GM18517 (cell line): ENCODE measurements at regions not wholly inside any gene's neighbourhood (a gene's known extent, or its start where the extent isn't known, plus 50 kb on each side); places are given as distances from the start of the nearest gene placed in this dataset.
A peak's percentile ranks its signal among the peaks of the same experiment; 100 is the strongest.
"Not testable (repeated sequence)": the region's sequence is repeated elsewhere in the genome, so short reads cannot be mapped to it uniquely, and the experiment has no call there.

Source experiments
- ATAC-seq: cut with Tn5 transposase; IDR thresholded peaks from one replicate; pipeline ENCODE4 v1.9.1; 2021; ENCODE audit warnings: mild to moderate bottlenecking, moderate library complexity; ENCODE audit not compliant: unreplicated experiment

- ATAC-seq, result no peak
Observed at GRCh38 chr3:8112587-8112986, 389.0 kb upstream of the LMCD1 start.

GRCh38 chr3:8113626-8114025 is 388.0 kb upstream of the LMCD1 start:
- ATAC-seq, result no peak

DNA sequence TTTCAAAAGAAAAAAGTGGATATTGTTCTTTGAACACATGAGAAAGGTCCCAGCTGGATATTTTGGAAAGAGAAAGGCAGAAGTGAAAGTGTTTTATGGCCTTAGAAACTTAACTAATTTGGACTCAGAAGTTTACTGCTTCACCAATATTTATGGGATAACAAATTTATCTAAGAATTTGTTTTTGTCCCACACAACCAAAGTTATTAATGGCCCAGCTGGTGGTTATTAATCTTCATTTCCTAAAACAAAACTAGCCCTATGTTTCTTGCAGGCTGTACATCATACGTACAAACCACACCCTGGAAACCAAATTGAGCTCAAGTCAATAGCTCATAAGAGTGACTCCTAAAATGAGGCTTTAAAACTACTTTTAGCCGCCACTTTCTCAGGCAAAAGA is 372.9 kb upstream of the LMCD1 start:
- ATAC-seq, result no peak

- no peak for ATAC-seq
Observed at GRCh38 chr3:8136553-8136952, 365.1 kb upstream of the LMCD1 start.

GRCh38 chr3:8143186-8143585 is 358.4 kb upstream of the LMCD1 start:
- no peak for ATAC-seq

GRCh38 chr3:8145661-8146060 is 356.0 kb upstream of the LMCD1 start:
- ATAC-seq, result no peak

- ATAC-seq, result no peak
Observed at GRCh38 chr3:8147711-8148110, 353.9 kb upstream of the LMCD1 start.

DNA sequence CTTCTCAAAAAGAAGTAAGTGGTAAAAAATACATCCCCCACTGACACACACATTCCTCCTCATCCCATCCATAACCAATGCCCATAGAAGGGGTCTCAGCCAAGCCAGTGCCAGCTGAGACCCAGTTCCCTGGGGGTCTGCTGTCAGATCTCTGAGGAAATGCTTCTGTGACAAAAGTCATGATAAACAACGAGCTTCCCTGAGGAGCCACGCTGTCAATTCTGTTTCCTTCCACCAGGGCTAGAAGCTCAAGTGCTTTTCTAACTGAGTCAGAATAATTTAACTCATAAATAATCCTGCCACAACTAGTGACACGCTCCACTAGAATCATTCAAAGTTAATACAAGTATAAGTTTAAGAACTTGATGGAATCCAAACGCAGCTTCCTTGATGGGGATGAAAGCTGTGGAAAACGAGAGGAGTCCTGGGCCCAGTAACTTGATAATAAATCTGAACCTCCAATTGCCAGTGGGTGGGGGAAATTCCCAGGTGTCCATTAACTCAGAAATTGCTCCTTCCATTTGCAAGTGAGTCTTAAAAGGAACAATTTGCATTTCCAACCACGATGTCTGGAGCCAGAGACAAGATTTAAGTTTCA is 348.7 kb upstream of the LMCD1 start:
- no peak for ATAC-seq

DNA sequence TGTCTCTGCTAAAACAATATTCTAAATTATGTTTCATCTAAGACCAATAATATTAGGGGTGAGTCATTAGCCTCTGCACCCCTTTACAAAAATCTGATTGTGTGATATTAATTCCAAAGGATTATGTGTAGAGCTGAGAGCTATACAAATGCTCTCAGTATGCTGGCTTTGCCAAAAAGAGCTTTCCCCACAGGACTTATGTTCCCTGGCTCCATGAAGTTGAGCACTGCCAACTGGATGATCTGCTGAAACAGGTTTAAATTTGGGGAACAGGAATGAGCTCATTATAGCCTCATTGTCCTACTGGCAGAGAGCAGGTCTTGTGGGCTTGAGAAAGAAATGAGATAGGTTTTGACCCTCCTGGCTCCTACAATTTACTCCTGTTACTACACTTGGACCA is 347.8 kb upstream of the LMCD1 start:
- ATAC-seq, result no peak

- no peak for ATAC-seq
Observed at GRCh38 chr3:8154617-8155016, 347.0 kb upstream of the LMCD1 start.

DNA sequence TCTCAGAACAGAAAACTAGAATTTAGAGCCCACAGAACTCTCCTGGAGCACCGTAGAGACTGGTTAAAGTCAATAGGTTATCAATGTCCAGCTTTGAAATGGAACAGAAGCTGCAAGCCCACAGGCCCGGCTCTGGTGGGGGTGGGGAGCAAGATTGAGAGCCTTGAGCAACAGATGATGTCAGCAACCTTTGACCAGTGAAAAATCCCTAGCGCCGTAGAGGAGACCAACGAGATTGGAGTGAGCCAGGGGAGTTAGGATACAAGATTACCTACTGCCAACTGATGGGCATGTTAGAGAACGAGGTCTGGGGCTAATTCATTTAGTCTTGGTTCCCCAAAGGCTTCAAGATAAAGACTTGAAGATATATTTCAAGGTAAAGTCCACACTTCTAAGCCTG is 345.5 kb upstream of the LMCD1 start:
- no peak for ATAC-seq

DNA sequence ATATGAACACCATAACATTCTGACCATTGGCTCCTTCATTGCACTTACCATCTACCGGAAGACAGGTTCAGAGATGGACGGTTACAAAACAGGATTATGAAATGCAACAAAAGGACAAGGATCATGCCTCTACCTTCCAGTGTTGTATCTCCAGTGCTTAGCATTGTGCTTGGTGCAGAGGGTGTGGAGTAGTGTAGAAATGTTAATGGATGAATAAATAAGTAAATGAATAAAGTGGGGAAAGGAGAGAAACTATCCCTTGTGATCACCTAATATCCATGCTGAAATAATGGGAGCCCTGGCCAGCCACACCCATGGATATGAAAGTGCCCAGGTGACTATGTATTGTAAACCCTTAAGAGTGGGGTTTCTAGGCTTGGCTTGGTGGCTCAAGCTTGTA is 344.8 kb upstream of the LMCD1 start:
- ATAC-seq, result no peak

- no peak for ATAC-seq
Observed at GRCh38 chr3:8157640-8158039, 344.0 kb upstream of the LMCD1 start.

- ATAC-seq, result no peak
Observed at GRCh38 chr3:8164145-8164544, 337.5 kb upstream of the LMCD1 start.

GRCh38 chr3:8166014-8166413 is 335.6 kb upstream of the LMCD1 start:
- no peak for ATAC-seq

DNA sequence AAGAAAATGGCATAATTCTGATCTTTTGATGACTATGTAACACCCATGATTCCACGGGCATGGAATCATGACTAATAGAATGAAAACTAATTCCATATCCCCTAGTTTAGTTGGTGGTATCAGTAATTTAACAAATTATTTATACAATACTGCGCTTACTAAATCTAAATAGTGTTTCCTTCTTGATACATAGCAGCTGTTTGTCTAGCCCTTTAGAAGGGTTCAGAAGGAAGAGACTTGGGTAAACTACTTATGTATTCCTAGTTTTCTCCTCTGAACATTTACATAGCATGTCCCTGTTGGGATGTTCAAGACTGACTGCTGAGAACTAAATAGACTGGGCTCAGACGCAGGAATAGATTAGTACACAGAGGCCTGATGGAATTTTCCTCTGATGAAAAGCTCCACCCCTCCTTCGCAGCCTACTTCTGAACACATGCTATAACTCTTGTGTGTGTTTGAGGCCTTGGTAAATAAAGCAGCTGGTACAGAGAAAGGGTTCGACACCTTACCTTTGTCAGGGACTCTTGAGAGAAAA is 330.6 kb upstream of the LMCD1 start:
- no peak for ATAC-seq

GRCh38 chr3:8173892-8174291 is 327.7 kb upstream of the LMCD1 start:
- no peak for ATAC-seq

DNA sequence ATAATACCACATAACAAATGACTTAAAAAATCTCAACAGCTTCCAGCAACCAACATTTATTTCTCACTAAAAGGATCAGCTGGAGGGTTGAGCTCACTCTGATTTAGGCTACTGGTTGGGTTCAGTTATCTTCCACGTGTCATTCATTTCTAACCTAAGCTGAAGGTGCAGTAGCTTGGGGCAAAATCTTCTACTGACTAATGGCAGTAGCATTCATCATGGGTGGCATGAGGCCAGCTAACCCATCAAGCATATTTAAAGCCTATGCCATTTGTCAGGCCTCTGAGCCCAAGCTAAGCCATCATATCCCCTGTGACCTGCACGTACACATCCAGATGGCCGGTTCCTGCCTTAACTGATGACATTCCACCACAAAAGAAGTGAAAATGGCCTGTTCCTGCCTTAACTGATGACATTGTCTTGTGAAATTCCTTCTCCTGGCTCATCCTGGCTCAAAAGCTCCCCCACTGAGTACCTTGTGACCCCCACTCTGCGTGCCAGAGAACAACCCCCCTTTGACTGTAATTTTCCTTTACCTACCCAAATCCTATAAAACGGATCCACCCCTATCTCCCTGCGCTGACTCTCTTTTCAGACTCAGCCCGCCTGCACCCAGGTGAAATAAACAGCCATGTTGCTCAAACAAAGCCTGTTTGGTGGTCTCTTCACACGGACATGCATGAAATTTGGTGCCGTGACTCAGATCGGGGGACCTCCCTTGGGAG is 324.7 kb upstream of the LMCD1 start:
- ATAC-seq, result not testable (repeated sequence)

- not testable (repeated sequence) for ATAC-seq
Observed at GRCh38 chr3:8178516-8178915, 323.1 kb upstream of the LMCD1 start.

- no peak for ATAC-seq
Observed at GRCh38 chr3:8182904-8183303, 318.7 kb upstream of the LMCD1 start.

GRCh38 chr3:8183627-8184026 is 318.0 kb upstream of the LMCD1 start:
- peak; percentile 88 for ATAC-seq

DNA sequence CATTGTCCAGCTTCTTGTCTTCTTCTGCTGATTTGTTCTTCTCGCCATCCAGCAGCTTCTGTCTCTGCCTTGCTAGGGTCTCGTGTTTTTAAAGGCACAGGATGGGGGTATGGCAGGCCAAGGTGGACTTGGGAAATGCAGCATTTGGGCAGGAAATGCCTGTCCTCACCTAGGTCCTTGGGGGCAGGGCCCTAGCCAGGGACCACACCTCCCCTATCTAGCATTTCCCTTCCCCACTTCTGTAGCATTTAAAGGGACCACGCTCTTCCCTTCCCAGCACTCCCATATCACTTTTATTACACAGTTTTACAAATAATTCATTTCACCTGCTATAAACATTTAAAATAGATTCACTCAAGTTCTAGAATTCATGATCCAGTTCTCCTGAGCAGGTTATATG is 315.4 kb upstream of the LMCD1 start:
- ATAC-seq, result no peak

- no peak for ATAC-seq
Observed at GRCh38 chr3:8187996-8188395, 313.6 kb upstream of the LMCD1 start.
